Mucosa of rectum (tissue), 2 donors: ENCODE measurements at regions not wholly inside any gene's neighbourhood (a gene's known extent, or its start where the extent isn't known, plus 50 kb on each side); places are given as distances from the start of the nearest gene placed in this dataset.

Source experiments
- H3K27ac ChIP-seq, 2 donors: one replicate each; pipeline ENCODE4 v1.7.0; 2013; ENCODE audit warnings: inconsistent platforms in 2 of 2, low read depth in 2 of 2, low read length in 2 of 2
- H3K27me3 ChIP-seq, 2 donors: one replicate each; pipeline ENCODE4 v1.7.0; 2013; ENCODE audit warnings: low read length in 2 of 2; ENCODE audit not compliant: control insufficient read depth in 2 of 2, insufficient read depth in 2 of 2
- H3K36me3 ChIP-seq, 2 donors: one replicate each; pipeline ENCODE4 v1.7.0; 2013; ENCODE audit warnings: low read length in 2 of 2; ENCODE audit not compliant: control insufficient read depth in 2 of 2, insufficient read depth in 2 of 2
- H3K4me1 ChIP-seq, 2 donors: one replicate each; pipeline ENCODE4 v1.7.0; 2013; ENCODE audit warnings: low read length in 2 of 2, mild to moderate bottlenecking in 1 of 2; ENCODE audit not compliant: control insufficient read depth in 2 of 2, insufficient read depth in 2 of 2
- H3K4me3 ChIP-seq, 2 donors: one replicate each; pipeline ENCODE4 v1.7.0; 2013; ENCODE audit warnings: low read length in 2 of 2
- H3K9ac ChIP-seq, 2 donors: one replicate each; pipeline ENCODE4 v1.7.0; 2013; ENCODE audit warnings: low read length in 2 of 2, low read depth in 1 of 2, mild to moderate bottlenecking in 1 of 2
- H3K9me3 ChIP-seq, 2 donors: one replicate each; pipeline ENCODE4 v1.7.0; 2013; ENCODE audit warnings: low read length in 2 of 2; ENCODE audit not compliant: control insufficient read depth in 2 of 2
- donor health status: healthy.
- donor health status: Normal muscosa, but diverticular disease.

DNA sequence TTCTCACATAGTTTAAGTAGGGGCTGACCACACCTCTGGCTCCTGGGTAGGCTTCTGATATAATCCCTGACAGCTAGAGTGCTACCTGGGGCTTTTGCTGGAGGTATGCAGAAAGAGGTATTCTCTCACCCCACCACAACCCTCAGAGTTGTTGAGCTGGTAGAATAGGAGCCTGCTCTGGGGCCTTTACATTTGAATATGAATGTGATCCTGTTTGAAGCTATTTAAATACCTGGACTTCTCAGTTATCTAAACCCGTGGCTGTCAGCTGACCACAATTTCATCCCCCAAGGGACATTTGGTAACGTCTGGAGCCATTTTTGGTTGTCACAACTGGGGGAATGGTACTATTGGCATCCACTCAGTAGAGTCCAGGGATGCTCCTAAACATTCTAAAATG lies 669.1 kb downstream of the SATB2 start:
- Histone ChIP-seq H3K4me3 (no peak overlapping the region), H3K27me3 (no peaks in the 10 kb centered on the region), H3K9me3 (no peaks in the 10 kb centered on the region), H3K9ac (no peak overlapping the region), H3K27ac (no peak overlapping the region), H3K4me1 (no peaks in the 10 kb centered on the region), H3K36me3 (no peaks in the 10 kb centered on the region)

DNA sequence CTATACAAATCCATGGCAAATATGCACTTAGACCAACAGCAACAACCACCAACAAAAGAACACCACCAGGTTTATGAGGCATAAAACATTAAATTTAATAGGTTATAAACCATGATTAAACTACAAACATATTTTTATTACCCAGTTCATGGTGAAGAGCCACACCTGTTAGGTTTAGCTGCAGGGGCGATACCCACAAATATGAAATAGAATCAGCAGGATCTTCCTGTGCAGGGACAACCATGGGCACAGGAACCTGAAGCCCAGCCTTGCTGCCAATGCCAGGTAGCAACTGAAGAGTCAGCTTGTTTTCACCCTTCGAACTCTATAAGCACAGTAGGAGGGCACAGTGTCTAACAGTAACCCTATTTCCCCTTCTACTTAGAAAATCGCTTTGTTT lies 675.0 kb downstream of the SATB2 start:
- Histone ChIP-seq H3K27me3 (no peaks in the 10 kb centered on the region), H3K27ac (peak overlapping the region; percentile 70 to 71), H3K9ac (no peak overlapping the region)

DNA sequence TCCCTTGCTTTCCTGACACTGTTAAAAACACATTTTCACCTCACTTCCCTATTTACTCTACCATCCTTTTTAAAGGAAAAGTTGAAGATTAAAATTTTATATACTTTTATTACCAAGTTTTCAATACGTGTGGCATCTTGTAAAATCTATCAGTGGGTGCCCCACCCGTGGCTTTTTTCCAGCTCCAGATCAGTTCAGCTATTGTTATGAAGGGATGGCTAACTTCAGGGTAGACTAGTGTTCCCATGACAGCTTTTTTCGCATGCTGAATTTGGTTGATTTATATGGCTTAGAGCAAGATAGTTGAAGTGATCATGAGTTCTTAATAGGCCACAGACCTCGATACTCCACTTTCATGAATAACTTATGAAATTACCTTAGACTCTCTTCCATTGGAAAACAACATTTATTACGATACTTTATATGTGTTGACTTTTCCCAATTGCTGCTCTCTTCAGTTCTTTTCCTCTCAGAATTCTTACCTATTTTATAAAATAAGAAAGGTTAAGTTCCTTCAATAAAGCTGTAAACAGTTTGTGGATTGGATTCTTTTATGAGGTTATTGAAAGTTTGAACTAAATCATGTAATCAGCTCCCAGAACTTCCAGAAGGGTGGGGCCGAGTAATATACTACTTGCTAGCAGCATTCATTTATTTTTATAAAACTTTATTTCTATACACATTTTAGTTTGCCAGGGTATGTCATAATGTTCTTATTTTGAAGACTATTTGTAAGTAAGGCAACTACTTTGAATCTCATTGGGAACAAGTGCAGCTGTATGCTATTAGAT lies 680.9 kb downstream of the SATB2 start:
- Histone ChIP-seq H3K9me3 (no peaks in the 10 kb centered on the region), H3K4me3 (no peak overlapping the region), H3K36me3 (no peaks in the 10 kb centered on the region), H3K27ac (peak overlapping the region; percentile 78 to 90), H3K9ac (no peak overlapping the region), H3K27me3 (no peaks in the 10 kb centered on the region), H3K4me1 (peaks cover 7 to 55% of the 10 kb centered on the region in 2 donors)

More for the DNA sequence above, 675.0 kb downstream of the SATB2 start:
- Histone ChIP-seq H3K4me1 (peaks cover 4 to 23% of the 10 kb centered on the region in 2 donors), H3K36me3 (no peaks in the 10 kb centered on the region), H3K4me3 (no peak overlapping the region), H3K9me3 (no peaks in the 10 kb centered on the region)

DNA sequence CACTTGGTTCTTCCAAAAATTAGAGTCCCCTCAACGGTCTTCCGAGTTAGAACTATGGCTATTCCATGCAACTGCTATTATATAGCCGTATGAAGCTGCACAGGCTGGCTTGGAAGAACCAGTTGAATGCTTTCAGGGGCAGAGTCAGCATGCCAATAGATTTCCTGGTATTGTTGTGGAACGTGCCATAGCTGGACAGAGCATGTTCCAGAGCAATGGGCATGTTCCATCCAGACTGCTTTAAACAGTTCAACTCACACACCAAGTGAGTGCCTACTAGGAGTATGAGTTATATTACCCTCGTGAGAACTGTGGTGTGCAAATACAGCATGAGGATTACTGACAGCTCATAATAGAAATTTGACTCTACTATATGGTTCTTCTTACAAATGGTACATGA lies 682.0 kb downstream of the SATB2 start:
- H3K9ac ChIP-seq: peak overlapping the region in 1 of 2 donors; percentile 23
- peaks cover 7 to 55% of the 10 kb centered on the region in 2 donors for H3K4me1 ChIP-seq
- H3K36me3 ChIP-seq: no peaks in the 10 kb centered on the region
- H3K27ac ChIP-seq: peak overlapping the region; percentile 80 to 90
- H3K4me3 ChIP-seq: no peak overlapping the region
- H3K27me3 ChIP-seq: no peaks in the 10 kb centered on the region
- no peaks in the 10 kb centered on the region for H3K9me3 ChIP-seq

DNA sequence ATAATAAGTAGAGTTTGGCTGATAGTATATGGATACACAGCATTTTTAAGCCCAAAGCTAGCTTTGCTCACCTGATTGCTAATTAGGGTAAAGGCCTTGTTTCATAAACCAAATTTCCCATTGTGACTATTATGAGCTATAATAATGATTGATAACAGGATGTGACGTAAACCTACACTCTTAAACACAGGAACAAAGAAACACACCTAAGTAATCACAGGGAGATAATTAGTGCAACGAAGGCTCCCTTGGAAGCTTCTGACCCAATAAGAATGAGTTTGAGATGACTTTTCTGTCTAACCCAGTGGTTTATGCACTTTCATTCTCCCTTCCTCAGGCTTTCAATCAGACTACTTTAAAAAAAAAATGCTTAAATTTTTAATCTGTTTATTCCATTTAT lies 683.2 kb downstream of the SATB2 start:
- Histone ChIP-seq H3K27me3 (no peaks in the 10 kb centered on the region), H3K9ac (peak overlapping the region in 1 of 2 donors; percentile 38), H3K4me3 (peak overlapping the region; percentile 26 to 51), H3K9me3 (no peaks in the 10 kb centered on the region), H3K36me3 (no peaks in the 10 kb centered on the region), H3K4me1 (peaks cover 7 to 55% of the 10 kb centered on the region in 2 donors), H3K27ac (peak overlapping the region; percentile 80 to 90)

DNA sequence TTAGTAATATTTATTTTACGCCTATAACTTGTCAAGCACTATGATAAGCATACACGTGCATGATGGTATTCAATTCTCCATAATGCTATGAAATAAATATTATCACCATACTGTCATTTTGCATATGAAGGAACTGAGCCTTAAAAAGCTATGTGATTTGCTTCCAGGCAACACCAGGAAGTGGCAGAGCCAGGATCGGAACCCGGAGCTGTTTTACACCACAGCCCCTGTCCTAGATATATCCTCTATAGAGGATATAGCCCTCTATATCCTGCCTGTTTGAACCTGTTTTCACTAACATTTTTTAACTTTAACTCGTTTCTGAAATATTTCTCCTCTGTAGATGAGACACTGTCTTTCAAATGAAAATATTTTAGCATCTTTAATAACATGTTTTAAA lies 690.0 kb downstream of the SATB2 start:
- Histone ChIP-seq H3K4me3 (no peak overlapping the region), H3K27me3 (no peaks in the 10 kb centered on the region), H3K4me1 (peaks cover 3 to 33% of the 10 kb centered on the region in 2 donors), H3K36me3 (no peaks in the 10 kb centered on the region), H3K27ac (peak overlapping the region; percentile 79 to 83), H3K9me3 (no peaks in the 10 kb centered on the region), H3K9ac (no peak overlapping the region)

DNA sequence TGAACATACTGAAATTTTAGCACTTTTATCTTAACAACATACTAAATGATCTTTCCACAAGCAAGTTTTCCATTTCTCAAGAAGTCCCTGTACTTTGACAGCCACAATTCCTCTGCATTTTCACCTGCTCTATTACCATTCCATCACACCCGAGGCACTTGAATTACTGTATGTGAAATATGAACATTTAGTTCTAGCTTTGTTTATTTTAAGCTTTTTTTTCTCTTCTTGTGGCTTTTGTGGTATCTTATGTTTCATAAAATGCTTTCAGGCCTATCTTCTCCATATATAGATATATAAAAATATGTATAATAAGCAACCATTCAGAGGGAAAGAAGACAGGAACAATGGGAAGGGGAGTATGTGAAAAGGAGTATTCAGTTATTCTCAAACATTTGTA lies 693.9 kb downstream of the SATB2 start:
- Histone ChIP-seq H3K9ac (no peak overlapping the region), H3K27me3 (no peaks in the 10 kb centered on the region), H3K4me1 (peaks cover 3 to 30% of the 10 kb centered on the region in 2 donors), H3K9me3 (no peaks in the 10 kb centered on the region), H3K36me3 (no peaks in the 10 kb centered on the region), H3K4me3 (no peak overlapping the region), H3K27ac (no peak overlapping the region)

DNA sequence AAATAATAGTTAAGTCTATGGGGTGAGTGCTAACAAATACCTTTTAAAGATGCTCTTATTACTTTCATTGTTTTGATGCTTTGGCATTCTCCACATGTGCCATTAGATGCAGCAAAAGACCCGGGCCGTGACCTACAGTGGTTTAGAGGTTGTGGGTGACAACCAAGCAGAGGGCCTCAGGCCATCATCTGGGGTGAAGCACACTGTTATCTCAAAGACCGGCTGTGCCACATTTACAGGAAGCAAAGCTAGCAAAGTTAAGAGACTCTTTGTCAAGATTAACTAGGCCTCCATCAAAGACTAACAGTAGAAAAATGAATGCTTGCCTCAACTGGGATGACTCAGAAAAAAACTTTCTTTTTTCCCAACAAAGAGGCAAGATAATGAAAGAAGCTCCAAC lies 695.3 kb downstream of the SATB2 start:
- H3K27me3 ChIP-seq: no peaks in the 10 kb centered on the region
- no peak overlapping the region for H3K9ac ChIP-seq
- peaks cover 3 to 23% of the 10 kb centered on the region in 2 donors for H3K4me1 ChIP-seq
- no peak overlapping the region for H3K27ac ChIP-seq
- H3K4me3 ChIP-seq: no peak overlapping the region
- H3K9me3 ChIP-seq: no peaks in the 10 kb centered on the region
- no peaks in the 10 kb centered on the region for H3K36me3 ChIP-seq

DNA sequence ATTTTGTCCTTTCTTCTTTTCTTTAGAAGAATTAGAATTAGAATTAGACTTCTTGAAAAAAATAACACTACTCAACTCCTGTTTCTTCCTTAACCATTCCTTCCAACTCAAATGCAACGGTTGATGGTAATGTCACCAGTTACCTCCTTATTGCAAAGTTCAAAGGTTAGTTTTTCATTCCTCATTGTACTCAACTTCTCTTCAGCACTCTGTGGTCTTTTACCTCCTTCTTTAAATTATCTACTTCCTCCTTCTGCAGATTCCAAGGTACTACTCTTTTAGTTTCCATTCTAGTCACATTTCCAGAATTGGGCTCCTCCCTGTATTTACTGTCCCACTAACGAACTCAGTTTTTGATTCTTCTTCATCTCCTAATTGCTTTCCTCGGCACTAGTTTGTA lies 700.7 kb downstream of the SATB2 start:
- H3K36me3 ChIP-seq: no peaks in the 10 kb centered on the region
- H3K27ac ChIP-seq: peak overlapping the region; percentile 45 to 49
- H3K4me3 ChIP-seq: no peak overlapping the region
- peaks cover 0 to 5% of the 10 kb centered on the region in 2 donors for H3K4me1 ChIP-seq
- no peak overlapping the region for H3K9ac ChIP-seq
- no peaks in the 10 kb centered on the region for H3K27me3 ChIP-seq
- H3K9me3 ChIP-seq: no peaks in the 10 kb centered on the region

DNA sequence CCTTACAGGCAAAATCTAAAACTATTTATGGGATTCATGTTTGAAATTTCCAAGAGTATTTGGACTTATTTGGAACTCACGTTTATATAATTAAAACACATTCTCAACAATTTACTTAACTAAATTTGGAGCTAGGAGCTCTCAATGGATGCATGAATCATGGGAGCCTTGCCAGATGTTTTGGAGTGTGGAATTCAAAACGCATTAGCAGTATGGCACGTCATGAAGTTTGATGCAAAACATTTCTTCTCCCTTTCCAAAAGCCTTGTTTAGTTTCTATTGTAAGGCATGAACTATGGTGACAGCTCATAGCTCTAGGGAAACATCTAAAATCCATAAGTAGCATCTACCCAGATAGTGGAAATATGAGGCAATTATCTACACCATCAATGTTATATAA lies 701.6 kb downstream of the SATB2 start:
- Histone ChIP-seq H3K9me3 (no peaks in the 10 kb centered on the region), H3K9ac (no peak overlapping the region), H3K27me3 (no peaks in the 10 kb centered on the region), H3K4me3 (no peak overlapping the region), H3K4me1 (peaks cover 0 to 5% of the 10 kb centered on the region in 2 donors), H3K27ac (no peak overlapping the region), H3K36me3 (no peaks in the 10 kb centered on the region)
